ENCODE measurements at regions not wholly inside any gene's neighbourhood (a gene's known extent, or its start where the extent isn't known, plus 50 kb on each side); places are given as distances from the start of the nearest gene placed in this dataset.

DNA sequence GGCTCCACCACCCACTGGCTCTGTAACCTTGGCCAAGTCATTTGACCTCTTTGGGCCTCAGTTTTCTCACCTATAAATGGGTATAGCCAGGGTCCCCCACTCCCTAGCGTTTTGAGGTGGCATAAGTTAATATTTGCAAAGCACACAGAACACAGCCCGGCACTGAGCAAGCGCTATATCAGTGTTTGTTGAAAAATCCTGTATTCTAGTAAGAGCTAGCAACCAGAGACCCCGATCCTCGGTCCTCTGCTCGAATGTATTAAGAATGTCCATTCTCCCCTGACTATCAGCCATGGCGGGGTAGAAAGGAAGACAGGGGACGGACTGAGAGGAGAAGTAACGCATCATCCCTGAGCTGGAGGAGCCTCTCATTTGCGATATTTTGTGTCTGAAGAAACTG lies 131.2 kb downstream of the IRF8 start:
- TF ChIP-seq, protein P1, sequence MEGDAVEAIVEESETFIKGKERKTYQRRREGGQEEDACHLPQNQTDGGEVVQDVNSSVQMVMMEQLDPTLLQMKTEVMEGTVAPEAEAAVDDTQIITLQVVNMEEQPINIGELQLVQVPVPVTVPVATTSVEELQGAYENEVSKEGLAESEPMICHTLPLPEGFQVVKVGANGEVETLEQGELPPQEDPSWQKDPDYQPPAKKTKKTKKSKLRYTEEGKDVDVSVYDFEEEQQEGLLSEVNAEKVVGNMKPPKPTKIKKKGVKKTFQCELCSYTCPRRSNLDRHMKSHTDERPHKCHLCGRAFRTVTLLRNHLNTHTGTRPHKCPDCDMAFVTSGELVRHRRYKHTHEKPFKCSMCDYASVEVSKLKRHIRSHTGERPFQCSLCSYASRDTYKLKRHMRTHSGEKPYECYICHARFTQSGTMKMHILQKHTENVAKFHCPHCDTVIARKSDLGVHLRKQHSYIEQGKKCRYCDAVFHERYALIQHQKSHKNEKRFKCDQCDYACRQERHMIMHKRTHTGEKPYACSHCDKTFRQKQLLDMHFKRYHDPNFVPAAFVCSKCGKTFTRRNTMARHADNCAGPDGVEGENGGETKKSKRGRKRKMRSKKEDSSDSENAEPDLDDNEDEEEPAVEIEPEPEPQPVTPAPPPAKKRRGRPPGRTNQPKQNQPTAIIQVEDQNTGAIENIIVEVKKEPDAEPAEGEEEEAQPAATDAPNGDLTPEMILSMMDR (IDR thresholded peaks at IDR 0.05): no peak
- Histone ChIP-seq H3K27ac (no peak overlapping the region), H3K9me3 (no peaks in the 10 kb centered on the region), H3K36me3 (no peaks in the 10 kb centered on the region), H3K27me3 (peaks cover 60% of the 10 kb centered on the region), H3K4me3 (ENCODE audit: low read depth in 1 of 2, low read length in 1 of 2) (no peak overlapping the region), H3K4me1 (ENCODE audit: control insufficient read depth in 1 of 2, insufficient read depth in 1 of 2, low read depth in 1 of 2, low read length in 1 of 2) (no peaks in the 10 kb centered on the region)

DNA sequence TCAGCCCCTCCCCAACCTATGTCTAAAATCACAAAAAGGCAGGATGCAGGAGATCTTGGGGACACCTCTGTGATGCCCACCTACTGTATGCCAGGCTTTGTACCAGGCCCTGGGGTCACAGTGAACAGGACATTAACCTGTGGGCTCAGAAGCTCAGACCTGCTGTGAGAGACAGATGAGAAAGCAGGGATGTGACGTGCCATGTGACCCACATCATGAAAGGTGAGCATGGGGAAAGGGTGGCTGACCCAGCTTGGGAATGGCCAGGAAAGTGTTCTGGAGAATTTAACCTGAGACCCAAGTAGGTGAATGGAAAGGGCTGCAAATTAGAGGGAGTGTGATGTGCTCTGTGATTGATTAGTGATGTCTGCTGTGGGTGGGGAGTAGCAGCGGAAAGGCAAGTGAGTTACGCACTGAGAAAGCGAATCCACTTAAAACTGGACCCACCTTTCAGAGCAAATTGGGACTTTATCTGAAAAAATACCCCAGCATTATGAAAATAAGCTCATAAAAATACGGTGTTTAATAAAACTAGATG lies 132.2 kb downstream of the IRF8 start:
- peaks cover 60% of the 10 kb centered on the region for H3K27me3 ChIP-seq
- H3K4me1 ChIP-seq (ENCODE audit: control insufficient read depth in 1 of 2, insufficient read depth in 1 of 2, low read depth in 1 of 2, low read length in 1 of 2): no peaks in the 10 kb centered on the region
- H3K9me3 ChIP-seq: no peaks in the 10 kb centered on the region
- H3K4me3 ChIP-seq (ENCODE audit: low read depth in 1 of 2, low read length in 1 of 2): no peak overlapping the region
- no peak overlapping the region for H3K27ac ChIP-seq
- H3K36me3 ChIP-seq: no peaks in the 10 kb centered on the region
- TF ChIP-seq, protein P1 (IDR thresholded peaks at IDR 0.05): no peak

DNA sequence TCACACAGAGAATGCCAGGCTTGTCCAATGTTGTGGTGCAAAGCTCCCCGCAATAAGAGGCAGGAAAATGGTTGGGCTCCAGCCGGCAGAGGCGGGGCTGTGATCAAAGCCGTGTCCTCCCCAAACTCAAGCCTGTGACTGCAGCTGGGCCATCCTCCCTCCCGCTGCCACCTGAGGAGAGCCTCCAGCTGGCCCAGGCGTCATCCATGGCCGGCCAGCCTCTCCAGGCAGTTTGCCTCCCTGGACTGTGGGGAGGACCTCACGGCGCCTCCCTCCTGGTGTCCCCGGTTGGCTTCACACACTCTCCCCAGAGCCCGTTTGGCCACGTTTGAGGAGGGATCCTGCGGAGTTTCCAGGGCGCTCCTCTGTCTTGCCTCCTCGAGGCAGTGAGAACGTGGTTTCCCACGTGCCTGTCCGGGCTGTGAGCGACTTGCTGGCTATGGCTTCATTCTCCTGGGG lies 134.1 kb downstream of the IRF8 start:
- Histone ChIP-seq H3K4me3 (ENCODE audit: low read depth in 1 of 2, low read length in 1 of 2) (no peak overlapping the region), H3K36me3 (no peaks in the 10 kb centered on the region), H3K9me3 (no peaks in the 10 kb centered on the region), H3K4me1 (ENCODE audit: control insufficient read depth in 1 of 2, insufficient read depth in 1 of 2, low read depth in 1 of 2, low read length in 1 of 2) (no peaks in the 10 kb centered on the region), H3K27me3 (peaks cover 55% of the 10 kb centered on the region), H3K27ac (no peak overlapping the region)
- TF ChIP-seq, protein P1 (IDR thresholded peaks at IDR 0.05): no peak

GRCh38 chr16:86033971-86034370 lies 135.0 kb downstream of the IRF8 start:
- Histone ChIP-seq H3K4me1 (ENCODE audit: control insufficient read depth in 1 of 2, insufficient read depth in 1 of 2, low read depth in 1 of 2, low read length in 1 of 2) (no peaks in the 10 kb centered on the region), H3K9me3 (no peaks in the 10 kb centered on the region), H3K4me3 (ENCODE audit: low read depth in 1 of 2, low read length in 1 of 2) (no peak overlapping the region), H3K27ac (no peak overlapping the region), H3K36me3 (no peaks in the 10 kb centered on the region), H3K27me3 (peaks cover 48% of the 10 kb centered on the region)
- TF ChIP-seq, protein P1 (IDR thresholded peaks at IDR 0.05): no peak

GRCh38 chr16:86034421-86034919 lies 135.5 kb downstream of the IRF8 start:
- no peak overlapping the region for H3K4me3 ChIP-seq (ENCODE audit: low read depth in 1 of 2, low read length in 1 of 2)
- H3K27ac ChIP-seq: no peak overlapping the region
- TF ChIP-seq, protein P1 (IDR thresholded peaks at IDR 0.05): no peak
- H3K4me1 ChIP-seq (ENCODE audit: control insufficient read depth in 1 of 2, insufficient read depth in 1 of 2, low read depth in 1 of 2, low read length in 1 of 2): no peaks in the 10 kb centered on the region
- H3K27me3 ChIP-seq: peaks cover 47% of the 10 kb centered on the region
- H3K36me3 ChIP-seq: no peaks in the 10 kb centered on the region
- H3K9me3 ChIP-seq: no peaks in the 10 kb centered on the region

Data from neutrophil (primary cell).